Stimulated activated CD4-positive, alpha-beta T cell treated with anti-CD3 and anti-CD28 coated beads, Interleukin-2, amount 100 ng/mL, for 4 hours (primary cell): ENCODE measurements at regions not wholly inside any gene's neighbourhood (a gene's known extent, or its start where the extent isn't known, plus 50 kb on each side); places are given as distances from the start of the nearest gene placed in this dataset.

Experiments
- DNase-seq: peaks from one replicate; pipeline ENCODE4 v3.0.0-alpha.2; 2020; ENCODE audit warnings: low read depth

GRCh38 chr4:24419181-24420034 is 164.9 kb downstream of the DHX15 start:
- peak; percentile 43 for DNase-seq

- DNase-seq = no peak
Measured at GRCh38 chr4:24417206-24417605, 167.1 kb downstream of the DHX15 start.

- no peak for DNase-seq
Measured at GRCh38 chr4:24416293-24416692, 168.1 kb downstream of the DHX15 start.

GRCh38 chr4:24413311-24413784 is 171.0 kb downstream of the DHX15 start:
- DNase-seq = no peak

GRCh38 chr4:24411806-24412205 is 172.5 kb downstream of the DHX15 start:
- no peak for DNase-seq

- no peak for DNase-seq
Measured at GRCh38 chr4:24411299-24411698, 173.1 kb downstream of the DHX15 start.

GRCh38 chr4:24408640-24409039 is 175.7 kb downstream of the DHX15 start:
- DNase-seq = no peak

- DNase-seq = no peak
Measured at GRCh38 chr4:24405926-24406325, 178.4 kb downstream of the DHX15 start.

- no peak for DNase-seq
Measured at GRCh38 chr4:24405341-24405740, 179.0 kb downstream of the DHX15 start.

- no peak for DNase-seq
Measured at GRCh38 chr4:24404281-24404680, 180.1 kb downstream of the DHX15 start.

- DNase-seq = no peak
Measured at GRCh38 chr4:24403265-24403664, 181.1 kb downstream of the DHX15 start.

GRCh38 chr4:24400537-24400936 is 183.8 kb downstream of the DHX15 start:
- no peak for DNase-seq

- no peak for DNase-seq
Measured at GRCh38 chr4:24396988-24397387, 187.4 kb downstream of the DHX15 start.

- no peak for DNase-seq
Measured at GRCh38 chr4:24395937-24396336, 188.4 kb downstream of the DHX15 start.

GRCh38 chr4:24394041-24394440 is 190.3 kb downstream of the DHX15 start:
- DNase-seq = no peak

- DNase-seq = no peak
Measured at GRCh38 chr4:24392613-24393012, 191.7 kb downstream of the DHX15 start.

GRCh38 chr4:24382381-24382780 is 202.0 kb downstream of the DHX15 start:
- no peak for DNase-seq

GRCh38 chr4:24380957-24381665 is 203.2 kb downstream of the DHX15 start:
- DNase-seq = no peak

GRCh38 chr4:24373704-24374103 is 210.7 kb downstream of the DHX15 start:
- DNase-seq = no peak

GRCh38 chr4:24372881-24373280 is 211.5 kb downstream of the DHX15 start:
- no peak for DNase-seq

- DNase-seq = no peak
Measured at GRCh38 chr4:24372341-24372740, 212.0 kb downstream of the DHX15 start.

GRCh38 chr4:24370421-24370820 is 213.9 kb downstream of the DHX15 start:
- no peak for DNase-seq

- DNase-seq = no peak
Measured at GRCh38 chr4:24369507-24370029, 214.8 kb downstream of the DHX15 start.
